Smooth muscle cell (in vitro differentiated cells): ENCODE measurements at regions not wholly inside any gene's neighbourhood (a gene's known extent, or its start where the extent isn't known, plus 50 kb on each side); places are given as distances from the start of the nearest gene placed in this dataset.

Experiments
- DNase-seq: peaks from one replicate; lab custom pipeline; 2025; ENCODE audit not compliant: unreplicated experiment; lab: John Stamatoyannopoulos, UW
- H2AFZ ChIP-seq: fragments of 200-600 bp; sonication (generic); 2 replicates; pipeline ENCODE4 v1.6.0; 2016; ENCODE audit warnings: antibody characterized with exemption, low read depth, mild to moderate bottlenecking
- H3F3A ChIP-seq: fragments of 200-600 bp; sonication (generic); 2 replicates; pipeline ENCODE4 v1.6.0; 2017; ENCODE audit warnings: antibody characterized with exemption, low read depth
- H3K27ac ChIP-seq: fragments of 200-600 bp; sonication (generic); 2 replicates; pipeline ENCODE4 v1.5.1; 2016; ENCODE audit warnings: low read depth, mild to moderate bottlenecking
- H3K27me3 ChIP-seq: fragments of 200-600 bp; sonication (generic); 2 replicates; pipeline ENCODE4 v1.6.1; 2016; ENCODE audit warnings: low read depth, mild to moderate bottlenecking
- H3K36me3 ChIP-seq: fragments of 200-600 bp; sonication (generic); 2 replicates; pipeline ENCODE4 v1.5.1; 2016; ENCODE audit warnings: low read depth
- H3K4me1 ChIP-seq: fragments of 200-600 bp; sonication (generic); 2 replicates; pipeline ENCODE4 v1.5.1; 2016; ENCODE audit warnings: low read depth
- H3K4me2 ChIP-seq: fragments of 200-600 bp; sonication (generic); 2 replicates; pipeline ENCODE4 v1.6.0; 2016; ENCODE audit warnings: mild to moderate bottlenecking
- H3K4me3 ChIP-seq: fragments of 200-600 bp; sonication (generic); 2 replicates; pipeline ENCODE4 v1.5.1; 2016; ENCODE audit warnings: mild to moderate bottlenecking
- H3K79me2 ChIP-seq: fragments of 200-600 bp; sonication (generic); 2 replicates; pipeline ENCODE4 v1.6.0; 2016; ENCODE audit warnings: low read depth, mild to moderate bottlenecking
- H3K9ac ChIP-seq: fragments of 200-600 bp; sonication (generic); 2 replicates; pipeline ENCODE4 v1.6.0; 2016; ENCODE audit warnings: low read depth
- H3K9me3 ChIP-seq: fragments of 200-600 bp; sonication (generic); replicated peaks from 2 replicates; pipeline ENCODE4 v1.5.1; 2016; ENCODE audit warnings: low read depth
- H4K20me1 ChIP-seq: fragments of 200-600 bp; sonication (generic); 2 replicates; pipeline ENCODE4 v1.6.0; 2016; ENCODE audit warnings: low read depth
- CTCF ChIP-seq: fragments of 200-600 bp; sonication (generic); IDR thresholded peaks from 2 replicates; pipeline ENCODE4 v1.5.1; 2017; ENCODE audit warnings: borderline replicate concordance, mild to moderate bottlenecking, antibody characterized with exemption; ENCODE audit not compliant: insufficient read depth, poor library complexity, severe bottlenecking
- WGBS: methylation state at CpG from one replicate; pipeline ENCODE4 v1.1.7; 2016; ENCODE audit warnings: low lambda C conversion rate; 5-methylcytosine and 5-hydroxymethylcytosine counted together

- Histone ChIP-seq H3K27me3 (no peaks in the 10 kb centered on the region), H2AFZ (no peak overlapping the region), H3K27ac (no peak overlapping the region), H3K4me1 (no peaks in the 10 kb centered on the region), H3K36me3 (no peaks in the 10 kb centered on the region), H3K9ac (no peak overlapping the region), H3K4me2 (no peak overlapping the region), H3F3A (no peaks in the 10 kb centered on the region), H3K79me2 (no peaks in the 10 kb centered on the region), H4K20me1 (no peaks in the 10 kb centered on the region), H3K4me3 (no peak overlapping the region), H3K9me3 (no peaks in the 10 kb centered on the region)
- no peak for TF ChIP-seq CTCF
- no peak for DNase-seq
Measured at GRCh38 chr11:104573441-104573990, 324.7 kb downstream of the CASP12 start.

GRCh38 chr11:104572279-104572678, 326.0 kb downstream of the CASP12 start:
- H3K79me2 ChIP-seq: no peaks in the 10 kb centered on the region
- H3K4me1 ChIP-seq: no peaks in the 10 kb centered on the region
- H3K9ac ChIP-seq: no peak overlapping the region
- 73% methylated on average over 2 of the region's 2 CpGs for WGBS
- no peak for DNase-seq
- no peaks in the 10 kb centered on the region for H3F3A ChIP-seq
- H3K27ac ChIP-seq: no peak overlapping the region
- H2AFZ ChIP-seq: no peak overlapping the region
- no peaks in the 10 kb centered on the region for H3K27me3 ChIP-seq
- no peak overlapping the region for H3K4me3 ChIP-seq
- H3K9me3 ChIP-seq: no peaks in the 10 kb centered on the region
- no peaks in the 10 kb centered on the region for H3K36me3 ChIP-seq
- H3K4me2 ChIP-seq: no peak overlapping the region
- TF ChIP-seq CTCF: no peak
- no peaks in the 10 kb centered on the region for H4K20me1 ChIP-seq

- Histone ChIP-seq H3K9ac (no peak overlapping the region), H3K36me3 (no peaks in the 10 kb centered on the region), H3K27ac (peak overlapping the region; percentile 12), H3K4me3 (no peak overlapping the region), H3K9me3 (no peaks in the 10 kb centered on the region), H3K27me3 (no peaks in the 10 kb centered on the region), H3K4me2 (no peak overlapping the region), H3K79me2 (no peaks in the 10 kb centered on the region), H3F3A (no peaks in the 10 kb centered on the region), H3K4me1 (no peaks in the 10 kb centered on the region), H4K20me1 (no peaks in the 10 kb centered on the region), H2AFZ (no peak overlapping the region)
- WGBS: 51% methylated on average over 4 of the region's 4 CpGs
- DNase-seq: no peak
- no peak for TF ChIP-seq CTCF
Measured at GRCh38 chr11:104570078-104570701, 328.1 kb downstream of the CASP12 start.

- Histone ChIP-seq H2AFZ (no peak overlapping the region), H3K36me3 (no peaks in the 10 kb centered on the region), H4K20me1 (no peaks in the 10 kb centered on the region), H3F3A (no peaks in the 10 kb centered on the region), H3K27me3 (no peaks in the 10 kb centered on the region), H3K4me2 (no peak overlapping the region), H3K9me3 (no peaks in the 10 kb centered on the region), H3K4me3 (no peak overlapping the region), H3K4me1 (no peaks in the 10 kb centered on the region), H3K9ac (no peak overlapping the region), H3K79me2 (no peaks in the 10 kb centered on the region), H3K27ac (no peak overlapping the region)
- DNase-seq: no peak
- no peak for TF ChIP-seq CTCF
- 94% methylated on average over 1 of the region's 1 CpG for WGBS
Measured at GRCh38 chr11:104565583-104565961, 332.7 kb downstream of the CASP12 start.
